GM12864 (cell line): ENCODE measurements at regions not wholly inside any gene's neighbourhood (a gene's known extent, or its start where the extent isn't known, plus 50 kb on each side); places are given as distances from the start of the nearest gene placed in this dataset.

Experiments used
- DNase-seq: peaks from one replicate; pipeline ENCODE4 v3.0.0-alpha.2; 2011; ENCODE audit warnings: low read depth
- H3K4me3 ChIP-seq: 2 replicates; pipeline ENCODE4 v1.5.1; 2011; ENCODE audit warnings: mild to moderate bottlenecking, low read depth, low read length, control low read depth
- TF ChIP-seq, protein P1 (sequence below): IDR thresholded peaks from 2 replicates; pipeline ENCODE4 v1.5.1; 2011; ENCODE audit warnings: low read depth, mild to moderate bottlenecking, moderate library complexity, low read length, control low read depth, inconsistent platforms; ENCODE audit errors: missing control alignments

DNA sequence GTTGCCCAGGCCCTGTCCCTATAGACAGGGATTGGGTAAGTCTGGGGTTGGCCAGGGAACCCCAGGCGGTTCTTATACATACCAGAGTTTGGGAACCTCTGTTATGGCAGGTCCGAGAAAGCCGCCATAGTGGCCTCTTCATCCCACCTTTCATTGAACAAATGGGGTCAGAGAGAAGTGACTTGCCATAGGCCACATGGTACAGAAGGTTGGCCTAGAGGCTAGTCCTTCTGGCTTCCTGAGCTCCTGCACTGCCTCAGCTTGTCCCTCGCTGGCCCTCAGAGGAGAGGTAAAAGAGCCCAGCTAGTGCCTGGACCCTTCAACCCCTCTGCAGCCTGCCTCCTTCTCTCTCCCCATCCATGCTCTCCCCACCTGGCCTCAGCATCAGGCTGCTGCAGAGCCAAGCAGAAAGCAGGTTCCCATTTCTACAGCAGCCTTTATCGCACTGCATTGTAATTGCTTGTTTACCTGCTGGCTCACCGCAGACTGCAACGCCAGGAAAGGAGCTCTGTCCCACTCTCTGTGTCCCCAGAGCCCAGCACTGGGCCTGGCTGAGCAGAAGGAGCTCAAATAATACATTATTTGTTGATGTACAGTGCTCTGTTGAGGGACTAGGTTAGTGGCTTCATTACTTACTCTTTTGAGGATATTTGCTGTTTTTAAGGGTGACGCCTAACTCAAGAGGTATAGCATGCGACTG, 103.6 kb downstream of the TRIM29 start:
- TF ChIP-seq, protein P1, sequence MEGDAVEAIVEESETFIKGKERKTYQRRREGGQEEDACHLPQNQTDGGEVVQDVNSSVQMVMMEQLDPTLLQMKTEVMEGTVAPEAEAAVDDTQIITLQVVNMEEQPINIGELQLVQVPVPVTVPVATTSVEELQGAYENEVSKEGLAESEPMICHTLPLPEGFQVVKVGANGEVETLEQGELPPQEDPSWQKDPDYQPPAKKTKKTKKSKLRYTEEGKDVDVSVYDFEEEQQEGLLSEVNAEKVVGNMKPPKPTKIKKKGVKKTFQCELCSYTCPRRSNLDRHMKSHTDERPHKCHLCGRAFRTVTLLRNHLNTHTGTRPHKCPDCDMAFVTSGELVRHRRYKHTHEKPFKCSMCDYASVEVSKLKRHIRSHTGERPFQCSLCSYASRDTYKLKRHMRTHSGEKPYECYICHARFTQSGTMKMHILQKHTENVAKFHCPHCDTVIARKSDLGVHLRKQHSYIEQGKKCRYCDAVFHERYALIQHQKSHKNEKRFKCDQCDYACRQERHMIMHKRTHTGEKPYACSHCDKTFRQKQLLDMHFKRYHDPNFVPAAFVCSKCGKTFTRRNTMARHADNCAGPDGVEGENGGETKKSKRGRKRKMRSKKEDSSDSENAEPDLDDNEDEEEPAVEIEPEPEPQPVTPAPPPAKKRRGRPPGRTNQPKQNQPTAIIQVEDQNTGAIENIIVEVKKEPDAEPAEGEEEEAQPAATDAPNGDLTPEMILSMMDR: no peak
- DNase-seq: no peak
- no peak overlapping the region for H3K4me3 ChIP-seq

DNA sequence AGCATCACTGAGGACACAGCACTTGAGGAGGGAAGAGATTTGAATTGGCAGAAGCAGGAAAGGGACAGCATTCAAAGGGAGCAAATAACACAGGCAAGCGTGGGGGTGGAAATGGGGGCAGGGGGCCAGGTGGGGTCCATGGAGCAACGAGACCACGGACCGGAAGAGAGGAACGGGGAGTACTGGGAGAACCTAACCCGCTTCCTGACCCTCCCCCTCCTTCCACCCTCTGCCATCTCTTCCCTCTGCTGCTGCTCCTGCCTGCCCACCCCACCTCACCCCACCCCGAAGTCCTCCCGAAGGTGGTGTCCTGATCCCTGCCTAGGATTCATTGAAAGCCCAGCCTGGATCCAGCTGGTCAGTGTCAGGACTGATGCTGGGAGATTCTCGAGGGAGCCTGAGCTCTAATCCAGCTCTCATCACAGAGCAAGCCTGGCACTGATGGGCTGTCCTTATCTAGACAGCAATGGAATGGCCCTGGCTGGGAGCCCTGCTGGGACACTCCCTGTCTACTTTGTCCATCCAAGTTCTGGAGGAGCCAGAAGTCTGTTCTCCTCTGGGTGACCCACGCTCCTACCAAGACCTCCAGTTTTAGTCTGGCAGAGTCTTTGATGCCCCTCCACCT, 105.0 kb downstream of the TRIM29 start:
- TF ChIP-seq, protein P1: no peak
- DNase-seq: no peak
- H3K4me3 ChIP-seq: no peak overlapping the region

DNA sequence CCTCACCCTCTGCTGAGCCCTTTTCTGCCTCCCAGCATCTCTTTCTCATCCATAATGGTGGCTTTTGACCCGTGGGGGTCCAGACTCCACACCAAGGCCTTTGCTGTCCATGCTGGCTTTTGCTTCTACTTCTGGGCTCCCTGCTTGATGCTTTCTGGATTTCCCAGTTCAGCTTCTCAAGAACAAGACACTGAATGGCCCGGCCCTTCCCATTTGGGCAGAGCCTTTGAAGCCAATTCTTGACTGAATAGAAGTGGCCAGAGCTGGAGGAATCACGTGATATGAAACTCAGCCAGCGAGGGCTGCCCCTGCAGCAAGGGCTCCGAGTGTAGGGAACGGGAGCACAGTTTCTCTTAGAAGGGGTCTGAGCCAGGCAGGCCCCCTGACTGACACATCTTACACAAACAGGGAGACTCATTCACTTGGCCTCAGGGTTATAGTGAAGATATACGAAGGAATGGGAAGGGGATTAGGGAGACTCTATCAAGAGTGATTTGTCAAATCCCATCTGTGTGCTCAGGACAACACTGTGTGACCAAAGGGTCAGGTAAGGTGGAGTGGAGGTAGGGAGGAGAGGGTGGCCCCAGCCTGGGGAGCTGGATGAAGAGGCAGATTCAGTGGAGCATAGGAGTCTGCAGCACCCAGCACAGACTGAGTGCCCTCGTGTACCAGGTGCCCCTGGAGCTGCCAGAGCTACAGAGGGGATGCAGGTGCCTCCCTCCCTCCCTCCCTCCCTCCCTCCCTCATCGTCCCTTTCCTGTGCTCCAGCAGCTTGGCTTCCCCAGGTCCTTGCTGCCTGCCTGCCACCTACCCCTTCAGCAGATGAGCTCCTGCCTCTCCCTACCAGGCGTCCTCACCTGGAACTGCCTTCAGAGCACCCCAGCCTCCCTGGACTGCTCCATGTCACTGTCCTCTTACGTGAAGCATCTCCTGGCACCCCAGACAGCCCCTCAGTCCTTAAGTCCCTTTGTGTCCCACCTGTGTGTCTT, 106.0 kb downstream of the TRIM29 start:
- H3K4me3 ChIP-seq: no peak overlapping the region
- TF ChIP-seq, protein P1: no peak
- DNase-seq: no peak

DNA sequence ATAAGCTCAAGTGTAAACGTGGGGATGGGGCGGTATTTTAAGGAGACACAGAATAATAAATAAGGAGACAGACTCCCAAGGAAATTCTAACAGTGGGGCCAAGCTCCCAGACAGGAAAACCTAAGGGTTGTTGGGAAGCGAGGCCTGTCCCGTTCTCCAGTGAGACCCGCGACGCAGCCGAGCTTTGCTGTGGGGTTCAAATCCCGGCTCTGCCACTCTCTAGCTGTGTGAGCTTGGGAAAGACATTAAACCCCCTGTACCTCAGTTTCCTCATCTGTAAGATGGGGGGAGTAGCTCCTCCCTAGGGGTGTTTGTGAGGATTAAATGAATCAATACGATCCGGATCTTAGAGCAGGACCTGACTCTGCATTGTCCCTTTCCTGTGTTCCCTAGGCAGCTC, 106.8 kb downstream of the TRIM29 start:
- DNase-seq: no peak
- TF ChIP-seq, protein P1: no peak
- H3K4me3 ChIP-seq: no peak overlapping the region

DNA sequence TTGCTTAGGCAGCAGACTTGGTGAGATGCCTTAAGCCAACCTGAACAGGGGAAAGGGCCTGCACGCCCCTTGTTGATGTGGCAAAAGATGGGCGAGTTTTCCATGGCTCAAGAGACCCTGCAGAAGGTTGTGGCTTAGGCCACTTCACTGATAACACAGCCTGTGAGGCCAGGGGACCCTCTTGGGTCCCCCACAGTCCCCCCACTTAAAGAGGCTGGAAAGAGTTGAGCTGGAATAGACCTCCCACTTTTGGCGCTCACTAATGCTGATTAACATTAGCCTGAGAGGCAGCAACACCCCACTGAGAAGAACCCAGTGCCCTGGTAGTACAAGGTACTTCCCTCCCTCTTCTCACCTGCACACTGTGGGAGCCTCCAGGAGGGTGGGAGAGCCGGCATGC, 107.5 kb downstream of the TRIM29 start:
- no peak overlapping the region for H3K4me3 ChIP-seq
- no peak for DNase-seq
- TF ChIP-seq, protein P1: no peak

DNA sequence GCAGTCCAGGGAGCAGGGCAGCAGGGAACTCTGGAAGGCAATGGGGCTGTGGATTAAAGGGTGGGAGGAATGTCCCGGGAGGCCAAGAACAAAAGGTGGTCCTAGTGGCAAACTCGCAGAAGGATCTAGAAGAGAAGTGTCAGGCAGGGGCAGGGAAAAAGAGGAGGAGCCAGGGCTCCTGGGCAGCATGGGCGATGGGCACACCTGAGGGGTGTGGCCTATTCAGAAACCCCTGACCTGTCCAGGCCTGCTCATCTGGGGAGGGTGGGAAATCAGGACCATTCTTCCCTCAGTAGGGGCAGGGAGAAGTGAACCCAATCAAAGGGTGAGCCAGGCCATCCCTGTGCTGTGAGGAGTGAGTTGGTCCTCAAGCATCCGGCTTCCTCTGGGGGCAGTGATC, 108.6 kb downstream of the TRIM29 start:
- TF ChIP-seq, protein P1: no peak

More for the DNA sequence above, 108.6 kb downstream of the TRIM29 start:
- no peak overlapping the region for H3K4me3 ChIP-seq
- DNase-seq: no peak
